NCI-H510A treated with DMSO at 0.1 percent for 48 hours (cell line): ENCODE measurements at regions not wholly inside any gene's neighbourhood (a gene's known extent, or its start where the extent isn't known, plus 50 kb on each side); places are given as distances from the start of the nearest gene placed in this dataset.

Experiments used
- DNase-seq: peaks from one replicate; lab custom pipeline; 2025; lab: John Stamatoyannopoulos, UW

- no peak for DNase-seq
These were observed 552.7 kb upstream of the PSMD7 start for GRCh38 chr16:73743665-73744496.

GRCh38 chr16:73739049-73739769, 557.4 kb upstream of the PSMD7 start:
- no peak for DNase-seq

- no peak for DNase-seq
These were observed 558.3 kb upstream of the PSMD7 start for GRCh38 chr16:73738266-73738665.

- DNase-seq = no peak
These were observed 559.0 kb upstream of the PSMD7 start for GRCh38 chr16:73737637-73738036.

DNA sequence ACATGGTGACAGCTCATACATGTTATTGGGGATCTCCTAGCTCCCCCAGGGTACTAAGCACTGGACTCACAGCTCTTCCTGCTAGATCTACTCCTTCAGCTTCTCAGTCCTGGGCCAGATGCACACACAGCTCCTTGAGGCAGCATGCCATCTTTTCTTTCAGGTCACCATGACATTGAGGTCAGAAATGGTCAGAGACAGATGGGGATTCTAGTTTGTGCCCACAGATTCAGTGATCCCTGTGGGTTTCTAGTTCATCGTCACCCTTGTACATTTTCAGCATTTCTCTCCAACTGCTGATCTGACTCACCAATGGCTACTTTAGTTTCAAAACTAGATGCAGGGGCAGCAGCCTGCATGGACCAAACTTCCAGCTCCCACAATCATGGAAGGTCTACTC, 560.7 kb upstream of the PSMD7 start:
- DNase-seq = no peak

- DNase-seq = no peak
These were observed 561.6 kb upstream of the PSMD7 start for GRCh38 chr16:73735018-73735417.

DNA sequence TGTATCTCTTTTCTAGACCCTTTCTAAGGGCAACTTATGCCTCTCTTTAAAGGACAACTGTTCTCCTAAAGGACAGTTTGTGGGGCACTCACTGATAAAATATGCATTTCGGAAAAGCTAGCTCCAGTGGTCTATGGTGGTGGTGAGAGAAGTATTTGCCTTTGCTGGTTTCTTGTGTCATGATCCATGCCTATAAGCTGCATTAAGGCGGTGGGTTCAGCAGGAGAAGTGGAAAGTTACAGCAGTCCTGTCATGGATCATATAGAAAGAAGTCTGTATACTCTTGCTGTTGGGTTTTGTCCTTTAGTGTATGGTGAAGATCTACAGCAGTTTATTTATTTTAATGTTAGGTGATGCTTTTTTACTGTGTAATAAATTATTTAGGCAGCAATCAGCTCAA, 563.9 kb upstream of the PSMD7 start:
- DNase-seq = no peak

DNA sequence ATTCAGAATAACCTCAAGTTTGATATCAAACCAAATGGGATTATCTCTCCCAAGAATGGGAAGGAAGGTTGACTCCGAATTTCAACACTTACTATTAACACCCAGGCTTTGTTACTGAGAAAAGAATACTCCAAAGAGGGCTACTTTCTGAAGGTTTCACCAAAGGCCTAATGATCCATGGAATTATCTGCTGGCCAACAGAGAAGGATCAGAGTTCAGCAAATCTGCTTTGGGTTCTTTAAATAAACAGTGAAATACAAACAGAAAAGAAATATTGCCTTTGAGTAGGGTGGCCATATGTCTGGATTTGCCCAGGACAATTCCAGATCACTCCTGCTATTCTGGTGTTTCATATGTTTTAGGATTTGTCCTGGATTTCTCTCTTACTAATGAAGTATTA, 564.5 kb upstream of the PSMD7 start:
- no peak for DNase-seq

GRCh38 chr16:73730481-73731090, 566.0 kb upstream of the PSMD7 start:
- DNase-seq = no peak

- no peak for DNase-seq
These were observed 571.5 kb upstream of the PSMD7 start for GRCh38 chr16:73725156-73725555.

- DNase-seq = no peak
These were observed 572.1 kb upstream of the PSMD7 start for GRCh38 chr16:73724503-73724902.

DNA sequence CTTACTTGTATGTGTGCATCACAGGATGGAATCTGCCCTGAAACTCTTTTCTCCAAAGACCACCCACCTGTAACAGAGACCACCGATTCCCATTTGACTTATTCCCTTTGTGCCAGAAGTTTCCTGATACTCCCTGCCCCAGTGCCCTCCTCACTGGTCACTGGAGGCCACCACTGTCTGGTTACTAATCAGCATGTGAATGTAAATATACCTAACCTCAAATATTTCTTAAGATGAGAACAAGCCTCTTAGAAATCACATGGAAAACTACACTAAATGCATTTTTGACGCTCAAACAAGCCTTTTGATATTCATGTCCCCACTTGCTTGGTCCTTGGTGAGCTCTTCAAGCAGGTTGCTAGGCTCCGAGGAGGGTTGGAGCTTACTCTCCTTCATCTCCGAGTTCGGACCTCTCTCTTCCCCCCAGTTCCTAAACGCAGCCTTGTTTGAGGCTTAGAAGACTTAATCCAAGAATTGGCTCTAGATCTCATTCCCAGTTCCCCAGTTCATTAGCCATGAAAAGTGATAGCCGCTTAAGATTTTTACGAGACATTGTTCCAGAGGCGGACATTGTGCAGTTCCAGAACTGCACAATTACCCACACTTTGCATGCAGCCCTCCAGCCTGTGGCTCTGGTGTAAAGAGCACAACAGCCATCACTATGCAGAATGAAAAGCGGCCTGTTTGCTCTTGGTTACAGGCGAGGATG, 579.2 kb upstream of the PSMD7 start:
- no peak for DNase-seq

GRCh38 chr16:73714976-73715375, 581.6 kb upstream of the PSMD7 start:
- no peak for DNase-seq

DNA sequence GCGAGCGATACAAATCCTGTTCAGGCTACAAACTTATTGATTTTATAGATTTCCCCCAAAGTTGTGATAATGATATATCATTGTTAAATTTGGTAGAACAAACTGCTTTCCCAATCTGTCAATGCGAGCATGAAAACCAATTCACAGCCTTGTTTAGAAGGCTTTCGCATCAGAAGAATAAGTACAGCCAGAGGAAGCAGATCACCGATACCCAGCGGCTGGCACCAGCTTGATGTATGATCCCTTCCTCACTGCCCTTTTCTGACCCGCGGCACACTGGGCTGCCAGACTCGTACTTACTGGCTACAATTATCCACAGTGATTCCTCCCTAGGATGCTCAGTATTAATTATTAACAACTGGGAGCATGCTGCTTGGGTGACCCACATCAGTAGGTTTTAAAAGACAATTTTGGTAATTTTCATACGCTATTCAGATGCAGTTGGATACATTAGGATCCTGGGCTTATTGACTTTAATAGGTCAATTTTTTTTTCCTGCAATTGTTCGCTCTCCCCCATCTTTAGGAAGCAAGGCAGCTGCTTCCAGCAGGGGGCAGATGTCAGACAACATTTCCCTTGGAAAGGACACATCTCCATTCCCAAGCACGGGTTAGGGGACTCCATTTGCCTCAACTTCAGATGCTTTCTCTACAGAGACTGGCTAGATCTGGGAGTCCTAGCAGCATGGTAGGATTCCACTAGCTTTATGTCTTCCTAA, 582.7 kb upstream of the PSMD7 start:
- no peak for DNase-seq

DNA sequence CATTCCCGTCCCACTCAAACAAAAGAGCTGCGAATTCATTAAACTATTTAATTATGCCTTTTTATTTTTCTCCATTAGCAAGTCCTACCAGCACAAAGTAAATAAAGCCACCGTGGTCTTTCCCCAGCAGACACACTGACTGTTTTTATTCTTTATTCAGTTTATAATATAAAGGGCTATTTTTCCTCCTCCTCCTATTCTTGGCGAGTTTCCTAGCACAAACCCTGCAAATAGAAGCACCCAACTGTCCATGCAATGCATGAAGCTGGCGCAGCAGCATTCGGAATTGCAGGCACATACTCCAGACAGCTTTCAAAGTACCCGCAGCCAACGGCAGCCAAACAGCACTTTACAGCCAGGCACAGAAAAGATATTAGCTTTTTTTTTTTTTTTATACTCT, 583.4 kb upstream of the PSMD7 start:
- DNase-seq = no peak

GRCh38 chr16:73711406-73712080, 585.1 kb upstream of the PSMD7 start:
- no peak for DNase-seq

DNA sequence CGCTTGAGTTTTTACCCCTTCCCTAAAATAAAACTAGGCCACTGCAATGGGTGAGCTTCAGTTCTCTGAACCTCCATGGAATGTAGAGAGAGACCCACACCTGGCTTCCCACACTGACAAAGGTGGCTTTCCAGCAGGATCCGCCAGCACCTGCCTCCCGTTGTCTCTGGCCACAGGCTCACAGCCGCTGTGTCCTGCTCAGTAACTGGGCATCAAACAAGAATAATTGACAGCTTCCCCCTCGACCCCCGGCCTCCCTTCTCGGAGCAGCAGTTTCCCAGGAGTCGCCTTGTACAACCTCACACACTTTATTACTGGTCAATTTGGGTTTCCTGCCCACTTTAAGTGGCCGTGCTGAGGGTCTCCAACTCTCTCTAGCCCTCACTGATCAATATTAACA, 586.1 kb upstream of the PSMD7 start:
- DNase-seq = no peak

GRCh38 chr16:73707863-73708262, 588.8 kb upstream of the PSMD7 start:
- no peak for DNase-seq

DNA sequence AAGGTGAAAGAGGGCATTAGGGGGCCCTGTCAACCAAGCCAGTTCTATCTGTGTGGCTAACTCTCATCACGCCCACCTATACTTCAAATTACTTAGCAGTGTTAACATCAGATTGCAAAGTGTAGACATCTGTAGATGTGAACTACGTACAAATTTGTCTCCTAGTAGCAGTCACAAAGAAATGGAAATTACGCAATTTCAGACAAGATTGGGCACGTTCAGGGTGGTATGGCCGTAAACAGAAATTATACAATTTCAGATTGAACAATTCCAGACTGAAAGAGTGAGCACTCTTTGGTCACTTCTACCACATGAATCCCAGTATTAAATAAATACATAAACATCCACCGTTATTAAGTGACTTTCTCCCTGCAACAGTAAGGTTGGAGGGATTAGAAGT, 592.7 kb upstream of the PSMD7 start:
- DNase-seq = no peak

DNA sequence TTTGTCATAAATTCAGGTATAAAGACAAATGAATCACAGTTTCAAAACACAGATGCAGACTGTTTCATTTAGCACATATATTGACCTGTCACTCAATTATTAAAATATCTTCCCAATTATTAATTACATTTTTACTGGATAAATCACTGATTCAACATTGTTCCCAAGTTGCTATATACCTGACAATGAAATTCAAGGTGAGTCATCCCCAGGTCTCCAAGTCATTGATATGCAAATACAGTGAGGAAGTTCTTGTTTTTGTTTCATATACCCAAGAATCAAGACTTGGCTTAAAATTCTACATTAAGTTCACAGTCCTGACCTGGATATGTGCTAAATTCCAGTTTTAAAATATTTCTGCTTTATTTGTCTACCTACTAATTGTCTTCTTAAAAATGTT, 599.3 kb upstream of the PSMD7 start:
- DNase-seq = no peak

- DNase-seq = no peak
These were observed 603.8 kb upstream of the PSMD7 start for GRCh38 chr16:73692861-73693260.
